Sigmoid colon (tissue), 4 donors: ENCODE measurements at regions not wholly inside any gene's neighbourhood (a gene's known extent, or its start where the extent isn't known, plus 50 kb on each side); places are given as distances from the start of the nearest gene placed in this dataset.

ENCODE experiments used
- POLR2AphosphoS5 ChIP-seq, 4 donors: sonication (generic); formaldehyde crosslinking; IDR thresholded peaks; one replicate each; pipeline ENCODE4 v1.6.1; 2017; ENCODE audit warnings: antibody characterized with exemption in 4 of 4
- TF ChIP-seq, protein P1 (sequence below), 4 experiments: fragments of 450-650 bp in 3 of 4; fragments of 200-600 bp in 1 of 4; IDR thresholded peaks; one replicate each; pipeline ENCODE4 v1.5.1; 2016 to 2019; ENCODE audit warnings: antibody characterized with exemption in 4 of 4, mild to moderate bottlenecking in 3 of 4, moderate library complexity in 2 of 4

DNA sequence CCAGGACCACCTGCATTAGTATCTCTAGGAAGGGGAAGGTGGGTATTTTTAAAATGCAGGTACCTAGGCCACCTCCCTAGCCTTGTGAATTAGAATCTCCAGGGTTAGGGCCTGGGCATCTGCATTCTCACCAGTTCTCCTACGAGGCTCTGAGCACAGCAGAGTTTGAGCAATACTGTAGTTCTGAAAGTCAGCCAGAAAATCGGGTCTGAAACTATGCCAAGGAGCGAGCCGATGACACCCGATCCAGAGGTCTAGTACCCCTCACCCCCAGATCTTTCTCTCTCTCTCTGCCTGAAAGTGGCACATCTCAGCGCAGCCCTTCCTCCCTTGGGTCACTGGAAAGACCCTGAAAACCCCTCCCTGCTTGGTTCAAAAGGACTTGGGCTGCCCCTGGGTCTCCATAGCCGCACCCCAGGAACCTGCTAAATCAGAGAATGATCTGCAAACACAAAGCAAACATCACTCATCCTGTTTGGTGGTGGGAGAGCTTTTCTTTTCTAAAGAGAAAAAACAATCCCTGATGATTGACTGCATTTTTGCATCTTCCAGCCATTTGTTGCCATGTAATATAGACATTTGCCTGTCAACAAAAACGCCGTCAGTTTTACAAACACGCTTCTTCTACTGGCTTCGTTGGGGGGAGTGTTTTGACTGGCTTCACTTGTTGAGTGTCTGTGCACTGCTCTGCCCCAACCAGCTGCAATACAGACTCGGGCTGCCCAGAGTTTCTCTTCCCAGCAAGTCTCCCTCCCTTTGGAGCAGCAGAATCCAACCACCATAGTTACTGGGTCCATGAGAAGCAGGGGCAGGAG, 229.9 kb downstream of the MN1 start:
- TF ChIP-seq, protein P1, sequence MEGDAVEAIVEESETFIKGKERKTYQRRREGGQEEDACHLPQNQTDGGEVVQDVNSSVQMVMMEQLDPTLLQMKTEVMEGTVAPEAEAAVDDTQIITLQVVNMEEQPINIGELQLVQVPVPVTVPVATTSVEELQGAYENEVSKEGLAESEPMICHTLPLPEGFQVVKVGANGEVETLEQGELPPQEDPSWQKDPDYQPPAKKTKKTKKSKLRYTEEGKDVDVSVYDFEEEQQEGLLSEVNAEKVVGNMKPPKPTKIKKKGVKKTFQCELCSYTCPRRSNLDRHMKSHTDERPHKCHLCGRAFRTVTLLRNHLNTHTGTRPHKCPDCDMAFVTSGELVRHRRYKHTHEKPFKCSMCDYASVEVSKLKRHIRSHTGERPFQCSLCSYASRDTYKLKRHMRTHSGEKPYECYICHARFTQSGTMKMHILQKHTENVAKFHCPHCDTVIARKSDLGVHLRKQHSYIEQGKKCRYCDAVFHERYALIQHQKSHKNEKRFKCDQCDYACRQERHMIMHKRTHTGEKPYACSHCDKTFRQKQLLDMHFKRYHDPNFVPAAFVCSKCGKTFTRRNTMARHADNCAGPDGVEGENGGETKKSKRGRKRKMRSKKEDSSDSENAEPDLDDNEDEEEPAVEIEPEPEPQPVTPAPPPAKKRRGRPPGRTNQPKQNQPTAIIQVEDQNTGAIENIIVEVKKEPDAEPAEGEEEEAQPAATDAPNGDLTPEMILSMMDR (IDR thresholded peaks at IDR 0.05), result no peak
- TF ChIP-seq POLR2AphosphoS5 (IDR thresholded peaks at IDR 0.05), result no peak
